C4-2B (cell line): ENCODE measurements at regions not wholly inside any gene's neighbourhood (a gene's known extent, or its start where the extent isn't known, plus 50 kb on each side); places are given as distances from the start of the nearest gene placed in this dataset.

Experiments
- ZFX ChIP-seq: fragments of 450-650 bp; IDR thresholded peaks from 2 replicates; pipeline ENCODE4 v1.6.1; 2017
- TF ChIP-seq, protein P1 (sequence below): fragments of 450-650 bp; conservative IDR thresholded peaks from 2 replicates; pipeline ENCODE4 v1.5.1; 2017; ENCODE audit warnings: mild to moderate bottlenecking

DNA sequence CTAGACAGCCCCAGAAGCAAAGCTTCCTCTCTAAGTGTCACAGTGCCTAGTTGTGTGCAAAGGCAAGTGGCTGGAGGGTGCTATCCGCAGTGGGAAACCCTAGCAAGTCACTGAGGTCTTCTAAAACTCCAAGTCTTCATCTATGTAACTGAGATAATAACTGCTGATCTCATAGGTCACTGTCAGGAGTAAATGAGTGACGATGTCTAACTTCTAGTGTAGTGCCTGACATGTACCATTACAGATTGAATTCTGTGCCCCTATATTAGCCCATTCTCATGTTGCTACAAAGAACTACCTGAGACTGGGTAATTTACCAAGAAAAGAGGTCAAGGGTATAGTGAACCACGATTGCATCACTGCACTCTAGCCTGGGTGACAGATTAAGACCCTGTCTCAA lies 253.5 kb upstream of the JARID2 start:
- TF ChIP-seq, protein P1, sequence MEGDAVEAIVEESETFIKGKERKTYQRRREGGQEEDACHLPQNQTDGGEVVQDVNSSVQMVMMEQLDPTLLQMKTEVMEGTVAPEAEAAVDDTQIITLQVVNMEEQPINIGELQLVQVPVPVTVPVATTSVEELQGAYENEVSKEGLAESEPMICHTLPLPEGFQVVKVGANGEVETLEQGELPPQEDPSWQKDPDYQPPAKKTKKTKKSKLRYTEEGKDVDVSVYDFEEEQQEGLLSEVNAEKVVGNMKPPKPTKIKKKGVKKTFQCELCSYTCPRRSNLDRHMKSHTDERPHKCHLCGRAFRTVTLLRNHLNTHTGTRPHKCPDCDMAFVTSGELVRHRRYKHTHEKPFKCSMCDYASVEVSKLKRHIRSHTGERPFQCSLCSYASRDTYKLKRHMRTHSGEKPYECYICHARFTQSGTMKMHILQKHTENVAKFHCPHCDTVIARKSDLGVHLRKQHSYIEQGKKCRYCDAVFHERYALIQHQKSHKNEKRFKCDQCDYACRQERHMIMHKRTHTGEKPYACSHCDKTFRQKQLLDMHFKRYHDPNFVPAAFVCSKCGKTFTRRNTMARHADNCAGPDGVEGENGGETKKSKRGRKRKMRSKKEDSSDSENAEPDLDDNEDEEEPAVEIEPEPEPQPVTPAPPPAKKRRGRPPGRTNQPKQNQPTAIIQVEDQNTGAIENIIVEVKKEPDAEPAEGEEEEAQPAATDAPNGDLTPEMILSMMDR: no peak
- TF ChIP-seq ZFX: no peak
